ENCODE measurements at regions not wholly inside any gene's neighbourhood (a gene's known extent, or its start where the extent isn't known, plus 50 kb on each side); places are given as distances from the start of the nearest gene placed in this dataset.
"Not testable (repeated sequence)": the region's sequence is repeated elsewhere in the genome, so short reads cannot be mapped to it uniquely, and the experiment has no call there.

DNA sequence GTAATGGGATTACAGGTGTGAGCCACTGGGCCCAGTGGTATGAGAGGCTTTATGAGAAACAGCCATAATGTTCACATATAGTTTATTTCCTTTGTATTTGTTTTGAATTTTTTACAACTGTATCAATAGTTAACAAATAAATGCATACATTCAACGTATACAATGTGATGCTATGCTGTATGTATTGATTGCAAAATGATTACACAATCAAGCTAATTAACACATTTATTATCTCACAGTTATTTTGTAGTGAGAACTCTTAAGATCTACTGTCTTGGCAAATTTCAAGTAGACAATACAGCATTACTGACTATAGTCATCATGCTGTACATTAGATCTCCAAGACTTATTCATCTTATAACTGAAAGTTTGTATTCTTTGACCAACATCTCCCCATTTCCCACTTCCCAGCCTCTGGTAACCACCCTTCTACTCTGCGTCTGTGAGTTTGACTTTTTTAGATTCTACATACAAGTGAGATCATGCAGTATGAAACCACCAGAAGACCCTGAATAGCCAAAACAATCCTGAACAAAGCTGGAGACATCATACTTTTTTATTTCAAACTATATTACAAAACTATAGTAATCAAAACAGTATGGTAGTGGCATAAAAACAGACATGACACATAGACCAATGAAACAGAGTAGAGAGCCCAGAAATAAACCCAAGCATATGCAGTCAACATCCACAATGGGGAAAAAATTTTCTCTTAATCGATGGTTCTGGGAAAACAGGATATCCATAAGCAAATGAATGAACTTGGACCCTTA is 157.2 kb upstream of the RREB1 start:
- no peak overlapping the region for H3K4me3 ChIP-seq (replicated peaks in 1 of 2; ENCODE audit: low read depth in 2 of 2, low read length in 2 of 2)
- DNase-seq (ENCODE audit: low read depth in 2 of 2): no peak
- TF ChIP-seq, protein P1, sequence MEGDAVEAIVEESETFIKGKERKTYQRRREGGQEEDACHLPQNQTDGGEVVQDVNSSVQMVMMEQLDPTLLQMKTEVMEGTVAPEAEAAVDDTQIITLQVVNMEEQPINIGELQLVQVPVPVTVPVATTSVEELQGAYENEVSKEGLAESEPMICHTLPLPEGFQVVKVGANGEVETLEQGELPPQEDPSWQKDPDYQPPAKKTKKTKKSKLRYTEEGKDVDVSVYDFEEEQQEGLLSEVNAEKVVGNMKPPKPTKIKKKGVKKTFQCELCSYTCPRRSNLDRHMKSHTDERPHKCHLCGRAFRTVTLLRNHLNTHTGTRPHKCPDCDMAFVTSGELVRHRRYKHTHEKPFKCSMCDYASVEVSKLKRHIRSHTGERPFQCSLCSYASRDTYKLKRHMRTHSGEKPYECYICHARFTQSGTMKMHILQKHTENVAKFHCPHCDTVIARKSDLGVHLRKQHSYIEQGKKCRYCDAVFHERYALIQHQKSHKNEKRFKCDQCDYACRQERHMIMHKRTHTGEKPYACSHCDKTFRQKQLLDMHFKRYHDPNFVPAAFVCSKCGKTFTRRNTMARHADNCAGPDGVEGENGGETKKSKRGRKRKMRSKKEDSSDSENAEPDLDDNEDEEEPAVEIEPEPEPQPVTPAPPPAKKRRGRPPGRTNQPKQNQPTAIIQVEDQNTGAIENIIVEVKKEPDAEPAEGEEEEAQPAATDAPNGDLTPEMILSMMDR (IDR thresholded peaks at IDR 0.05; ENCODE audit: low read depth, low read length): no peak

- TF ChIP-seq, protein P1 (IDR thresholded peaks at IDR 0.05; ENCODE audit: low read depth, low read length): no peak
- H3K4me3 ChIP-seq (replicated peaks in 1 of 2; ENCODE audit: low read depth in 2 of 2, low read length in 2 of 2): no peak overlapping the region
- DNase-seq (ENCODE audit: low read depth in 2 of 2): no peak
Measured at GRCh38 chr6:6951355-6951754, 156.4 kb upstream of the RREB1 start.

DNA sequence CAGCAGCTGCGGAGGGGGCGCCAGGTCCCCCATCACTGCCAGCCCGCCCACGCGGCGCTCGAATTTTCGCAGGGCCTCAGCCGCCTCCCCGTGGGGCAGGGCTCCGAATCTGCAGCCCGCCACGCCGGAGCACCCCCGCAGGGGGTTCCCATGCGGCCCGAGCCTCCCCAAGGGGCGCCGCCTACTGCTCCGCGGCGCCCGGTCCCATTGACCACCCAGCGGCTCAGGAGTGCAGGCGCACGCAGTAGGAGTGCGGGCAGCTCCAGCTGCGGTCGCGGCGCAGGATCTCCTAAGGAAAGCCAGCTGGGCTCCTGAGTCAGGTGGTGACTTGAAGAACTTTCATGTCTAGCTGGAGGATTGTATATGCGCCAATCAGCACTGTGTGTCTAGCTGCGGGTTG is 155.3 kb upstream of the RREB1 start:
- TF ChIP-seq, protein P1 (IDR thresholded peaks at IDR 0.05; ENCODE audit: low read depth, low read length): no peak
- H3K4me3 ChIP-seq (replicated peaks in 1 of 2; ENCODE audit: low read depth in 2 of 2, low read length in 2 of 2): no peak overlapping the region
- DNase-seq (ENCODE audit: low read depth in 2 of 2): no peak

GRCh38 chr6:6952927-6953326 is 154.8 kb upstream of the RREB1 start:
- not testable (repeated sequence) for H3K4me3 ChIP-seq (replicated peaks in 1 of 2; ENCODE audit: low read depth in 2 of 2, low read length in 2 of 2); DNase-seq (ENCODE audit: low read depth in 2 of 2)

- DNase-seq (ENCODE audit: low read depth in 2 of 2): no peak
- TF ChIP-seq, protein P1 (IDR thresholded peaks at IDR 0.05; ENCODE audit: low read depth, low read length): no peak
- H3K4me3 ChIP-seq (replicated peaks in 1 of 2; ENCODE audit: low read depth in 2 of 2, low read length in 2 of 2): no peak overlapping the region
Measured at GRCh38 chr6:6960571-6961251, 147.1 kb upstream of the RREB1 start.

GRCh38 chr6:6962086-6962485 is 145.7 kb upstream of the RREB1 start:
- DNase-seq (ENCODE audit: low read depth in 2 of 2): no peak
- H3K4me3 ChIP-seq (replicated peaks in 1 of 2; ENCODE audit: low read depth in 2 of 2, low read length in 2 of 2): no peak overlapping the region
- TF ChIP-seq, protein P1 (IDR thresholded peaks at IDR 0.05; ENCODE audit: low read depth, low read length): no peak

DNA sequence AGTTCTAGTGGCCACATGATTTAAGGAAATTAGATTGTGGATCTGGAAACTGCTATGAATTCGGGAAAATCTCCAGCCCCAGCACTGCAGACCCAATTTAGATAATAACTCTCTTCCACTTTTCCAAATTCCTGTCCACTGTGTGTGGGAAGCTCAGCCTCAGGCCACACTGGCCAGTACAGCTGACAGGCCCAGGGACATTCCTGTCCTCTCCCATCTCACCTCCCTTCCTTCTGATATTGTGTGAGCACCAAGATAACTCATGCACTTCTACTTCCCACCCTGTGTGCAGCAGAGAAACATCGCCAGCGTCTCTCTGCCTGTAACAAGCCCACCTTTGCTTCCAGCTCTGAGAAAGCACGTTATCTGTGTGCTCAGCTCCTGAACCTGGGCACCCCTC is 145.1 kb upstream of the RREB1 start:
- H3K4me3 ChIP-seq (replicated peaks in 1 of 2; ENCODE audit: low read depth in 2 of 2, low read length in 2 of 2): no peak overlapping the region
- TF ChIP-seq, protein P1 (IDR thresholded peaks at IDR 0.05; ENCODE audit: low read depth, low read length): no peak
- no peak for DNase-seq (ENCODE audit: low read depth in 2 of 2)

DNA sequence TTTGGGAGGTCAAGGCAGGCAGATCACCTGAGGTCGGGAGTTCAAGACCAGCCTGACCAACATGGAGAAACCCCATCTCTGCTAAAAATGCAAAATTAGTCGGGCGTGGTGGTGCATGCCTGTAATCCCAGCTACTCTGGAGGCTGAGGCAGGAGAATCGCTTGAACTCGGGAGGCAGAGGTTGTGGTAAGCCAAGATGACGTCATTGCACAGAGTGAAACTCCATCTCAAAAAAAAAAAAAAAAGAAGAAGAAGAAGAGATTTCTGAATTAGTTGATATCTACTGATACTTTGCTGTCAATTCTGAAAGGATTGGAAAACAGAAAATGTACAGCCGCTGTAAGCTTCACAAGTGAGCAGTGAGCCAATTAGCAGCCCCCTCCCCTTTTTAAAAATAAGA is 144.4 kb upstream of the RREB1 start:
- H3K4me3 ChIP-seq (replicated peaks in 1 of 2; ENCODE audit: low read depth in 2 of 2, low read length in 2 of 2); DNase-seq (ENCODE audit: low read depth in 2 of 2): not testable (repeated sequence)
